Choroid plexus epithelial cell (primary cell): ENCODE measurements at regions not wholly inside any gene's neighbourhood (a gene's known extent, or its start where the extent isn't known, plus 50 kb on each side); places are given as distances from the start of the nearest gene placed in this dataset.

Source experiments
- DNase-seq: peaks from one replicate; pipeline ENCODE4 v3.0.0-alpha.2; 2010; ENCODE audit warnings: low read depth
- H3K4me3 ChIP-seq: 2 replicates; pipeline ENCODE4 v1.5.1; 2011; ENCODE audit warnings: low read depth, mild to moderate bottlenecking, control low read depth, low read length, moderate library complexity
- CTCF ChIP-seq: conservative IDR thresholded peaks from 2 replicates; pipeline ENCODE4 v1.5.1; 2011; ENCODE audit warnings: low read depth, mild to moderate bottlenecking, control low read depth, inconsistent platforms, low read length, moderate library complexity

GRCh38 chr5:153006681-153007080 is 483.8 kb upstream of the GRIA1 start:
- no peak for TF ChIP-seq CTCF
- H3K4me3 ChIP-seq, result no peak overlapping the region

GRCh38 chr5:153014194-153014593 is 476.3 kb upstream of the GRIA1 start:
- no peak overlapping the region for H3K4me3 ChIP-seq
- no peak for TF ChIP-seq CTCF
- DNase-seq, result no peak

More at GRCh38 chr5:153006681-153007080, 483.8 kb upstream of the GRIA1 start:
- no peak for DNase-seq

DNA sequence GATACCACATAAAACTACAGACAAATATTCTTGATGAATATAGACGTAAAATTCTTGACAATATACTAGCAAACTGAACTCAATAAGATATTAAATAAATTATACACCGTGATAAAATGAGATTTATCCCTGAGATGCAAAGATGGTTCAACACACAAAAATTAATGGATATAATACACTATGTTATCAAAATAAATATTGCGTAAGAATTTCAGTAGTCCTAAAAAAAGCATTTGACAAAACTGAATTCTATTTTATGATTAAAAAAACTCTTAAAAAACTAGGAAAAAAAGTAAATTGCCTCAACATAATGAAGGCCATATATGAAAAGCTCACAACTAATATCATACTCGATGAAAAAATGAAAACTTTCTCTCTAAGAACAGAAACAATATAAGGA is 472.3 kb upstream of the GRIA1 start:
- no peak for TF ChIP-seq CTCF
- no peak for DNase-seq
- no peak overlapping the region for H3K4me3 ChIP-seq

DNA sequence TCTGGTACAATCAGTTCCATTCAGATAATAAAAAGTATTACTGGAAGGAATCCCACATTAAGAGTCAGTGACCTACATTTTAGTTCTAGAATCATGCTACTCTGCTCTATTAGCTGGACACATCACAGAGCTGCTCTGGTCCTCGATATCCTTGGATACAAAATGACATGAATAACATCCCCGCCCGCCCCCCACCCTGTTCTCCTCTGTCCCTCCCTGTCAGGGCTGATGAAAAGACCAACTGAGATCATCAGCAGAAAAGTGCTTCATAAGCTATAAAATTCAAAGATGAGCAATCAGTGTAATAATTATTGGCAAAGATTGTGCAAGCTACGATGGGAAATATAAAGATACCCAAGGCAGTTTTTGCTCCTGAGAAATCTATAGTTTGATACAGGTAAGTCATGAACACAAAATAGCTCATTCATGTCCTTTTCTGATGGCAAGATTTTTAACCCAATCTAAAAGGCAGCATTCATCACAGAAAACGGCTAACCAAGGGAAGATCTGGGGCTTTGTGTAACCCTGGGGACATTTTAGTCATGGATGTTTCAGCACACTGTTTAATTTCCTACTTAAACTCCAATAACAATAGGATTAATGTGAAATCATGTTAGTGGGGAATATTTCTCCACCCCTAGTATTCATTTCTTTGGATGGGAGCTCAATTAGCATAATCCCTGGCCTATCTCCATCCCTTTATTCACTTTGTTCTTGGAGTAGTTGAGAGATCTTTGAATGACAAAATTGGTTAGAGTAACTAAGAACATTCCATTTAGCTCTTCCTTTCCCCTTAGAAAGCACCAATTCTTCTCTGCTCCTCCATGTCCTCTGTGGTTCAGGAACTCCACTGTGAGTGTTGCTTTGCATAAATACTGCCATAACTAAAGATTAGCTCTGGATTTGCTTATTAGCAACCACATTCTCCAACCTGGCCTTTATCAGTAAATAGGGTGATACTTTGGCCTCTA is 459.4 kb upstream of the GRIA1 start:
- no peak for DNase-seq
- no peak for TF ChIP-seq CTCF
- H3K4me3 ChIP-seq, result no peak overlapping the region

GRCh38 chr5:153039501-153039900 is 451.0 kb upstream of the GRIA1 start:
- no peak for TF ChIP-seq CTCF
- no peak overlapping the region for H3K4me3 ChIP-seq
- no peak for DNase-seq

DNA sequence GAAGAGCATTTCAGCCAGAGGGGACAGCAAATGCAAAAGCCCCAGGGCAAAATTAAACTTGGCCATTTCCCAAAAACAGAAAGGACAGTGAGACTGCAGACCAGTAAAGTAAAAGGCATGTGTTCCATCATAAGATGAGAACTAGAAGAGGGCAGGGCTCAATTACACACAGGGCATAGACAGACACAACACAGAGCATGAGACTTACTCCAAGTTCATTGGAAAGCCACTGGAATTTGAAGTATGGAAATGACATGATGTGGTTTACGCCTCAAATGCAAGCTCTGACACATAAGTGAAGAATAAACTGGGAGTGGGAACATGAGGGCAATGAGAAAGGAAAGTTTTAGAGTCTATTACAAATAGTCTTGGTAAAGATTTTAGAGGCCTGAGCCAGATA is 446.6 kb upstream of the GRIA1 start:
- no peak for DNase-seq
- no peak overlapping the region for H3K4me3 ChIP-seq
- TF ChIP-seq CTCF, result no peak
